NCI-H2171 treated with DMSO at 0.1 percent for 48 hours (cell line): ENCODE measurements at regions not wholly inside any gene's neighbourhood (a gene's known extent, or its start where the extent isn't known, plus 50 kb on each side); places are given as distances from the start of the nearest gene placed in this dataset.
"Not testable (repeated sequence)": the region's sequence is repeated elsewhere in the genome, so short reads cannot be mapped to it uniquely, and the experiment has no call there.

Experiments used
- DNase-seq: peaks from one replicate; lab custom pipeline; 2025; lab: John Stamatoyannopoulos, UW

GRCh38 chr15:58295637-58296215 lies 136.1 kb upstream of the LIPC start:
- no peak for DNase-seq

- no peak for DNase-seq
These were observed 135.5 kb upstream of the LIPC start for GRCh38 chr15:58296276-58296675.

GRCh38 chr15:58297639-58298038 lies 134.2 kb upstream of the LIPC start:
- DNase-seq: no peak

GRCh38 chr15:58298879-58299850 lies 132.6 kb upstream of the LIPC start:
- DNase-seq: no peak

- no peak for DNase-seq
These were observed 129.0 kb upstream of the LIPC start for GRCh38 chr15:58302832-58303231.

GRCh38 chr15:58303236-58303635 lies 128.6 kb upstream of the LIPC start:
- DNase-seq: no peak

- DNase-seq: peak; percentile 49
These were observed 125.0 kb upstream of the LIPC start for GRCh38 chr15:58306591-58307312.

- DNase-seq: peak; percentile 57
These were observed 124.4 kb upstream of the LIPC start for GRCh38 chr15:58307313-58307961.

GRCh38 chr15:58308742-58309355 lies 122.9 kb upstream of the LIPC start:
- DNase-seq: no peak

- DNase-seq: no peak
These were observed 121.5 kb upstream of the LIPC start for GRCh38 chr15:58309963-58310928.

- DNase-seq: no peak
These were observed 120.2 kb upstream of the LIPC start for GRCh38 chr15:58311556-58311955.

- DNase-seq: no peak
These were observed 119.8 kb upstream of the LIPC start for GRCh38 chr15:58312031-58312430.

- no peak for DNase-seq
These were observed 118.5 kb upstream of the LIPC start for GRCh38 chr15:58313304-58313703.

- no peak for DNase-seq
These were observed 117.8 kb upstream of the LIPC start for GRCh38 chr15:58313810-58314592.

- DNase-seq: no peak
These were observed 117.1 kb upstream of the LIPC start for GRCh38 chr15:58314593-58315216.

GRCh38 chr15:58318517-58318916 lies 113.3 kb upstream of the LIPC start:
- DNase-seq: no peak

GRCh38 chr15:58321034-58321433 lies 110.8 kb upstream of the LIPC start:
- no peak for DNase-seq

GRCh38 chr15:58322253-58322652 lies 109.5 kb upstream of the LIPC start:
- no peak for DNase-seq

GRCh38 chr15:58323321-58323720 lies 108.5 kb upstream of the LIPC start:
- DNase-seq: not testable (repeated sequence)
